Stimulated activated CD8-positive, alpha-beta memory T cell treated with anti-CD3 and anti-CD28 coated beads, Interleukin-2, amount 100 ng/mL, for 1 hour (primary cell): ENCODE measurements at regions not wholly inside any gene's neighbourhood (a gene's known extent, or its start where the extent isn't known, plus 50 kb on each side); places are given as distances from the start of the nearest gene placed in this dataset.

Experiments
- DNase-seq, 2 donors: peaks; one replicate each; pipeline ENCODE4 v3.0.0-alpha.2; 2020; ENCODE audit warnings: low read depth in 2 of 2

DNA sequence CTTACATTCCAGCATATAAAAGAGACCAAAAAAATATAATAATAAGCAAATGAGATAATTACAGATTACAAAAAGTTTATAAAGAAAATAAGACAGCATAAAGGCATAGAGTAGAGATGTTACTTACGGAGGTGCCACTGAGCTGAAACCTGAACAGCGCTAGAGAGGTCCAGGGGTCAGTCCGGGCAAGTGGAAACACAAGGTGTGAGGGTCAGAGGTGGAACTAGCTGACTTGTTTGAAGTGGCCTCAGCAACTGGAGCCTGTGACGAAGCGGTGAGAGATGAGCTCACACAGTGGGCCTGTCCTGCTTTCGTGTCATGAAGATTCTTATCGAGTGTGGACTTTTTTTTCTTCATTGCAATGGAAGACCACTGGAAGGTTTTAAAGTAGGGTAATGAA, 288.3 kb upstream of the TANK start:
- DNase-seq: no peak

GRCh38 chr2:160876029-160876428, 284.2 kb upstream of the TANK start:
- no peak for DNase-seq

- DNase-seq: no peak
Measured at GRCh38 chr2:160876765-160877164, 283.5 kb upstream of the TANK start.

GRCh38 chr2:160878618-160879017, 281.6 kb upstream of the TANK start:
- no peak for DNase-seq

DNA sequence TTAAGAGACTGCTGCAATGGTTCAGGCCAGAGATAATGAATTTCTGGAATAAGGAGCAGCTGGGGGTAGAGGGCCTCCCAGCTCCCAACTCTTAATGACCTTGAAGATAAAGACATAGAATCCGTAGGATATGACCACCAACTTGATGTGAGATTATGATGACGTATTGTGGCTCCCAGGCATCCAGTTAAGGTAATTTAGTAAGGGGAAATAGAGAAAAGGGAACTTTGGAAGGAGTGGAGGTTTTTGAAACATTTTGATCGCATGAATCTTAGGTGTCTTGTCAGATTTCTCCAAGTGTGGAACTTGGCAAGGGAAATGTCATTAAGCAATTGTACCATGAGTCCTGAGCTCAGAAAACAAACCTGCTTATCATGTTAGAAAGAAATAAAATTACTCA, 277.3 kb upstream of the TANK start:
- DNase-seq: no peak

DNA sequence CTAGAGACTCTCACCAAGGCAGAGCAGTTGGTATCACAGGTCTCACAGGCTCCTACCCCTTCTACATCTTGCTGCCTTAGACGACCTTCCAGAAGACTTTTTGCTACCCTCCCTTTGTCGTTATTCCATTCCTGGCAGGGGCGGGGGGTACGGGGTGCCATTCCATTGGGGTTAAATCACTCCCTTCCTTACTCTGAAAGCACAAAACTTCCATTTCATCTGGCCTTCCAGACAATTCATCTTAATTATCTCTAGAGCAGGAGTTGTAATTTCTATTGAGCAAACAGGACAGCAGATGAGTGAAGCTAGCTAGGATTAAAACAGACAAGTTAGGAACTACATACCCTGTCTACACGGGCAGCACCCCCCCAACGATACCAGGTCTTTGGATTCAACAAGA, 276.2 kb upstream of the TANK start:
- no peak for DNase-seq

GRCh38 chr2:160889439-160890170, 270.6 kb upstream of the TANK start:
- DNase-seq: no peak

DNA sequence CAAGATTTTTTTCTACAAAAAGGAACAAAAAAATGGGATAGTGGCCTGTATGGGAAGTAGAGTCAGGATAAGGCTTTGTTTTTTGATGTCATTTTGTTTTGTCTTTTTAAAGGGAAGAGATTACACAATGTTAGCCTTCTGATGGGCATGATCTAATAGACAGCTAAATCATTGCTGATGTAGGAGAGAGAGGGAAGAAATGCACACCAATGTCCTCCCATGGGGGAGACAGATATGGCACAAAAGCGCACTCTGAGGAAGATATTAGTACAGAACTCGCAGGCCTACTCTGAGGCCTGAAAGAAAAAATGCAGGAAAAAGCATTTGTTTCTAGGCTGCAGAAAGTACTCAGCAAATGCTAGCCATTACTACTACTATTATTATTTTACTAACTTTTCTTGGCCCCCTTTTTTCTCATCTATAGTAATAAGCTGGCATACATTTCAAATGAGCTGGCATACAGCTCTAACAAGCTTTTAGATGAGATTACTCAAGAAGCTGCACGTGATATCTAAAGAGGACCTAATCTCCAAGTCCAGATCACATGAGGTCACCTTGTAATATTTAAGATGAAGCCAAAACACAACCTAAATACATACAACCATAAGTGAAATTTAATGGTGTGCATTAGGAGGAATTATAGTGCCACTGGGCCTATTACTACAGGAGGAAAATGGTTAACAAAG, 269.4 kb upstream of the TANK start:
- no peak for DNase-seq

DNA sequence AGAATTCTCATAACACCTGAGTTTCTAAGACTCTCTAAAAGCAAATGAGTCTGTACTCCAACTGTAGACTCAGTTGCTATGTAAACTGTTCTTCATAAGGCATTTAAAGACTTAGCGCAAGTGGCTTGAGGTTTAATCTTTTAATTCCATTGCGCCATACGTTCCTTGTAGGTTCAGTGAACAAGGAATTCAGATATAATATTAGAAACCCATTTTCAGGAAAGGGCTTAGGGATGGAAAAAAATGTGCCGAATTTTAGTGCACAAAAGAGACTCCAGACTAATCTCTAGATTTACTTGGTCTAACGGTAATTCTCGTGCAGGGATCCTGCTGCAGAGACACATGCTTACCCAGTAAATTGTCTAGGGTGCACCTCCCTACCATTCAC, 268.9 kb upstream of the TANK start:
- no peak for DNase-seq

GRCh38 chr2:160892204-160892603, 268.0 kb upstream of the TANK start:
- DNase-seq: no peak

DNA sequence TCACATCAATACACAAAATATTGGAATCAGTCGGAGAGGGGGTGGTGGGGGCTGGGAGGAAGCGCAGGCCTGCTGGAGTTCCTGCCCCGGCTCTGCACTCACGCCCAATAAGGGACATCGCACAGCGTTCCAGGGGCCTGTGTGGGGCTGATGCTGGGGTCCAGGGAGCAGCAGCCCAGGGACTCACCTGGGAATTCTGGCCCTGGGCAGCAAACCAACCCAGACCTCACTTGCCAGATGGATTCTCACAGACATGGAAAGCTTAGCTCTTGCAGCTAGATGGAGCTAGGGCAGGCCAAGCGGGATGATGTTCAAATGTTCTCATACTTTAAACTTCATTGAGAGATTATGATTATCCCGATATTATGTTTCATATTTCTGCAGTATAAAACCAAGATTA, 266.6 kb upstream of the TANK start:
- DNase-seq: no peak

DNA sequence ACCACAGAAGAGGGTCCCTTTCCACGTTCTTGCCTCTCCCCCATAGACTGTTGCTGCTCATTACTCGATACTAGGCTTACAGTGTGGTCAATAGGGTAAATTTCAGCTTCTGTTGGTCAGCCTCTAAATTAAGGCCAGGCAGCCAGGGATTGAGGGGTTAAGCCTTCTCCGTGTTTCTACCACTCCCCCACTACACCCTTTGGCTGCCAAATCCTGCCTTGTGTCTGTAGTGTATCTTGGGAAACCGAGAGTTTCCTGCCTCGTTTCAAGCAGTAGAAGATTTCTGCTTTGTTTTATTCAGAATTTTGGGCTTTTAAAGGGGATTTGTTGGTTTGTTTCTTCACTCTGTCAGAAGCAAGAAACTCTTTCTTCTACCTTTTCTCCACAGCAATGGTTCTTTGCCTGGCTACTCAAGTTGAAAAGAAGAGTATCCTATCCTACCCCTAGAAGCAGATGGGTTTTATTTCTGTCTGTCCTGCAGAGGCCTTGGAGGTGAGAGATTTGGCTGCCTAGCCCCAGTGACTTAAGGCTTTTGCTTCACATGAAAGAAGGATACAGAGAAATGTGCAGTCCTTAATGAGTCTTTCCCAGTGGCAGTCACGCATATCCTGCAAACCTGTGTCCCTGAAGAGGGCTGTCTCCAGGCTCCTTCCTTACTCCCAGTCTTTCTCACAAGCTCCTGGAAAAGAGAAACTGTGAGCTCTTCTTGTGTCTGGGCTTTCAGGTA, 261.5 kb upstream of the TANK start:
- no peak for DNase-seq

DNA sequence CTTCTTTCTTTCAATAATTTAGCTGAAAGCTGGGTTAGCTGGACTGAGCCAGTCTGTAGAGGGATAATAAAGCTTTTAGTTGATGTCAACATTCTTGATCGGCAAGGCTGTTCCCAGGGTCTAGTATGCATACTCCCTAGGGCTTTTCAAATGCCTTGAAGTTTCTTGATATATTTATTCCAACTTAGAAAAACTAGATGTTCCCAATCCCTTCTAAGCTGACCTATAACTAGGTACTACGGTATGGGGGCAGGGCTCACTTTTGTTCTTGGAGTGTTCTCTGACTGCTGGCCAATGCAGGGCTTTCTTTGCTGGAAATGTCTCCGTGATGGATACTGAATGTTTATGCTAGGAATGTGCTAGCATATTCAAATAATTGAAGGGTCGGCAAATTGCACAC, 258.6 kb upstream of the TANK start:
- DNase-seq: no peak

- no peak for DNase-seq
Measured at GRCh38 chr2:160905862-160906261, 254.4 kb upstream of the TANK start.

DNA sequence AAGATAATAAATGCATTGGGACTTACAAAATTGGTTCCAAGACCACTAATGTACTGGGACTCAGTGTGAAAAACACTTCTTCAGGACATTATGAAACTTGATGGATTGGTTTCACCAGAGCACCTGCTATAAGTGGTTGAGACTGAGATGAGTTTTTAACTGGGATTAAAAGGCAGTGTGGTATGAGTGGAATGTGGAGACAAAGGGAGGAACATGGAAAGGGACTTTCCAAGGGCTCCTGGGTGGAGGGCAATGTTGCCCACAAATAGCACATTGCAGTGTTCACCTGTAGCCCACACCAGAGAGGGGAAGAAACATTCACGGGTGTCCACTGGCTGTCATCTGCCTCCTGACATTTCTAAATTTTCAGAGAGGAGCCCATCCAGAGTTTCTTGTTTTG, 253.3 kb upstream of the TANK start:
- DNase-seq: no peak

DNA sequence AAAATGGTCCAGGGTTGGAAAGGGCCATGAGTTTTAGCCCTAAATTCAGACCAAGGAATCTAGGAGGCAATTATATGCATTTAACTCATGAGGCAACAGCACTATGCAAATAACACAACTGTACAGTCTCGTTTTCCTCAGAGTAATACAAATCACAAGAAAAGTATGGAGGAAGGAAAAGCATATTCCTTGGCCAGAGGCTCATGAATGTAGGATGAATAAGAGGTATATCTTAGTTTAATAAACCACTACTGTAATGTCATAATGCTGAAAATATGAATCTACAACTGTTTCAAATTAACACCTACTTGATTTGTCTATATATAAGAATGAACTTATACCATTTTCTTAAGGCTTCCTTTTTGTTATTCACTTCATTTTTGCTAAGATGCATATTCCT, 252.5 kb upstream of the TANK start:
- DNase-seq: no peak

DNA sequence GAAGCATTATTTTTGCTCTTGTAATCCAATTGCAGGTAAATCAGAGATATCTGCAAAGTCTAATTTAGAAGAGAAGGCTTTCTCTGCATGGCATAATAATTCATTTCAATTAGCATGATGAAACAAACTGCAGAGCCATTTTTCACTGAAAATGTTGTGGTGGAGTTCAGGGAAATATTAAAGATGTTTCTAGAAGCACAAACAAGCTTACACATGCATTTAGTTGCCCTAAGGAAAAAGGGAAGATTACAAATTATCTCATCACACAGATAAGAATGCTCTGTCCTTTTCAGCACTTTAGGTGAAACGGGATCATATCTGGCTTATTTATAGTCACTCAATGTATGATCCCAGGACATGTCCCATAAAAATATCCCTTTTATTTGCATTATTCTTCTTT, 252.1 kb upstream of the TANK start:
- DNase-seq: no peak

- DNase-seq: no peak
Measured at GRCh38 chr2:160909781-160910242, 250.4 kb upstream of the TANK start.

- no peak for DNase-seq
Measured at GRCh38 chr2:160910681-160911080, 249.5 kb upstream of the TANK start.

GRCh38 chr2:160911258-160911657, 249.0 kb upstream of the TANK start:
- no peak for DNase-seq

- DNase-seq: no peak
Measured at GRCh38 chr2:160912276-160912675, 248.0 kb upstream of the TANK start.

GRCh38 chr2:160913323-160913722, 246.9 kb upstream of the TANK start:
- no peak for DNase-seq

GRCh38 chr2:160914217-160914616, 246.0 kb upstream of the TANK start:
- DNase-seq: no peak
